Activated CD8-positive, alpha-beta T cell treated with anti-CD3 and anti-CD28 coated beads for 36 hours (primary cell): ENCODE measurements at regions not wholly inside any gene's neighbourhood (a gene's known extent, or its start where the extent isn't known, plus 50 kb on each side); places are given as distances from the start of the nearest gene placed in this dataset.

ENCODE experiments used
- ATAC-seq: fragments of 200-7000 bp; cut with Tn5 transposase; one replicate; pipeline ENCODE4 v1.10.0; 2021; ENCODE audit warnings: mild to moderate bottlenecking, moderate library complexity
- CTCF ChIA-PET: fragments of 350-600 bp; sonication (Branson Sonifier 250); formaldehyde crosslinking; loops from one replicate; lab custom pipeline; 2021; ENCODE audit warnings: antibody characterized with exemption; lab: Charles Lee
- POLR2A ChIA-PET: fragments of 350-600 bp; sonication (Branson Sonifier 250); formaldehyde crosslinking; loops from one replicate; lab custom pipeline; 2021; ENCODE audit warnings: antibody characterized with exemption; lab: Charles Lee
- DNase-seq: peaks from one replicate; pipeline ENCODE4 v3.0.0-alpha.2; 2020
- H3K27ac Mint-ChIP-seq: one replicate; pipeline ENCODE4 v1.8.0; 2021; ENCODE audit warnings: mild to moderate bottlenecking, mixed read lengths
- H3K27me3 Mint-ChIP-seq: one replicate; pipeline ENCODE4 v1.8.0; 2021; ENCODE audit warnings: mixed read lengths
- H3K36me3 Mint-ChIP-seq: one replicate; pipeline ENCODE4 v1.8.0; 2021; ENCODE audit warnings: low read depth, mixed read lengths
- H3K4me1 Mint-ChIP-seq: one replicate; pipeline ENCODE4 v1.8.0; 2021; ENCODE audit warnings: low read depth, mixed read lengths
- H3K4me3 Mint-ChIP-seq: one replicate; pipeline ENCODE4 v1.8.0; 2021; ENCODE audit warnings: mild to moderate bottlenecking, moderate library complexity, mixed read lengths
- H3K9me3 Mint-ChIP-seq: one replicate; pipeline ENCODE4 v1.8.0; 2021; ENCODE audit warnings: mixed read lengths
- intact Hi-C: fragments of 100-400 bp; cut with micrococcal nuclease; formaldehyde crosslinking; loops from one replicate; pipeline ENCODE4 v1.10.0; 2022
- TF ChIP-seq, protein P1 (sequence below): fragments of 200-600 bp; IDR thresholded peaks from one replicate; pipeline ENCODE4 v1.8.0; 2022; ENCODE audit warnings: antibody characterized with exemption, mild to moderate bottlenecking

DNA sequence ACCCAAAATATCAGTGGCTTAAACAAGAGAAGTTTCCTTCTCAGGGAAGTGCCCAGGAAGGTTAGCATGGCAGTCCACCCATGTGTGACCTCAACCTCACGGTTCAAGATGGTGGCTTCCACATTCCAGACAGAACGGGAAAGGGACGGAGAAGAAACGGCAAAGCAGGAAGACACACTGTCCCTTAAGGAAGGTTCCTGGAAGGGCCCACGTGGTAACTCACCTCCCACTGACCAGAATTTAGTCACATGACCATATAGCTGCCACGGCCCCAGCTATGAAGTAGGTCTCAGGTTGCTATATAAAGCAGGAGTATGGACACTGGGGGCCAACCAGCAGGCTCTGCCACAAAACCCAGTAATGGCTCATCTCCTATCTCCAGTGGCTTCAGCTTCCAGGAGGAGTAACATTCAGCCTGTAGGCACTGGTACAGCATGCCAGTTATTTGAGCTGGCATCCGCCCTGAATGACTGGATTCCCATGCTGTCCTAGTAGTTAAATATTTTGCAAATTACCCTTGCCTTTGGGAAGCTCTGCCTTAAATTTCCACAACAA lies 278.5 kb upstream of the KLF14 start:
- peak overlapping the region; percentile 57 for H3K4me3 Mint-ChIP-seq
- POLR2A ChIA-PET = interaction anchor here (0.6 to 7.6 kb wide), 14 partner anchors 8 to 73 kb away, joined by 3 to 118 read pairs (median 4); no protein-coding TSS in a partner anchor
- H3K9me3 Mint-ChIP-seq = peaks cover 3% of the 10 kb centered on the region
- H3K27me3 Mint-ChIP-seq = no peaks in the 10 kb centered on the region
- peak overlapping the region; percentile 99 for H3K27ac Mint-ChIP-seq
- no peak for DNase-seq
- TF ChIP-seq, protein P1, sequence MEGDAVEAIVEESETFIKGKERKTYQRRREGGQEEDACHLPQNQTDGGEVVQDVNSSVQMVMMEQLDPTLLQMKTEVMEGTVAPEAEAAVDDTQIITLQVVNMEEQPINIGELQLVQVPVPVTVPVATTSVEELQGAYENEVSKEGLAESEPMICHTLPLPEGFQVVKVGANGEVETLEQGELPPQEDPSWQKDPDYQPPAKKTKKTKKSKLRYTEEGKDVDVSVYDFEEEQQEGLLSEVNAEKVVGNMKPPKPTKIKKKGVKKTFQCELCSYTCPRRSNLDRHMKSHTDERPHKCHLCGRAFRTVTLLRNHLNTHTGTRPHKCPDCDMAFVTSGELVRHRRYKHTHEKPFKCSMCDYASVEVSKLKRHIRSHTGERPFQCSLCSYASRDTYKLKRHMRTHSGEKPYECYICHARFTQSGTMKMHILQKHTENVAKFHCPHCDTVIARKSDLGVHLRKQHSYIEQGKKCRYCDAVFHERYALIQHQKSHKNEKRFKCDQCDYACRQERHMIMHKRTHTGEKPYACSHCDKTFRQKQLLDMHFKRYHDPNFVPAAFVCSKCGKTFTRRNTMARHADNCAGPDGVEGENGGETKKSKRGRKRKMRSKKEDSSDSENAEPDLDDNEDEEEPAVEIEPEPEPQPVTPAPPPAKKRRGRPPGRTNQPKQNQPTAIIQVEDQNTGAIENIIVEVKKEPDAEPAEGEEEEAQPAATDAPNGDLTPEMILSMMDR = no peak
- CTCF ChIA-PET = interaction anchor here (1.0 to 3.5 kb wide), 8 partner anchors 9 to 116 kb away, joined by 3 to 19 read pairs (median 8); no protein-coding TSS in a partner anchor
- intact Hi-C loops = loop anchor here (5.0 kb wide), 2 partner anchors 50 to 100 kb away; no protein-coding TSS in a partner anchor
- peaks cover 38% of the 10 kb centered on the region for H3K36me3 Mint-ChIP-seq
- ATAC-seq = no peak
- peaks cover 89% of the 10 kb centered on the region for H3K4me1 Mint-ChIP-seq

DNA sequence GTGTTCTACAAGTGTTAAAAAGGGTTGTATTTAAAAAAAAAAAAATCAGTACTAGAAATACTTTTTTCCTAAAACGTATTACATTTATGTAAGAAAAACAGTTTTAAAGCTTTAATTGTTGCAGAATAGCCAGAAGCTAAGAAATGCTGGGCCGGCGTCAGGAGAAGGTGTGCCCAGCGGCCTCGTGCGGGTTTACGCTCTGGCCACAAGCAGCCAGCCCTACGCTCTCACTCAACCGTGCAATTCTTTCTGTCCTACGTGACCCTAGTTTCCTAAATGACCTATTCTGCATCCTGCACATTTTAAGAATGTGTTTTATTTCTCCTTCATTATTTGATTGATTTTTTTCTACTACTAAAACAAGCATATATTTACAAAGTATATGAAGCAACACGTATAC lies 279.7 kb upstream of the KLF14 start:
- ChIA-PET POLR2A (interaction anchor here (0.7 to 7.6 kb wide), 8 partner anchors 12 to 67 kb away, joined by 3 to 118 read pairs (median 4); no protein-coding TSS in a partner anchor), CTCF (interaction anchor here (2.7 to 3.5 kb wide), 4 partner anchors 8 to 31 kb away, joined by 12 to 19 read pairs (median 15); no protein-coding TSS in a partner anchor)
- Mint-ChIP-seq H3K4me3 (no peak overlapping the region), H3K9me3 (peaks cover 3% of the 10 kb centered on the region), H3K4me1 (peaks cover 91% of the 10 kb centered on the region), H3K27me3 (no peaks in the 10 kb centered on the region), H3K27ac (peak overlapping the region; percentile 99), H3K36me3 (peaks cover 47% of the 10 kb centered on the region)
- ATAC-seq (no peak), DNase-seq (no peak)
- TF ChIP-seq, protein P1 = no peak
- intact Hi-C loops = loop anchor here (5.0 kb wide), 2 partner anchors 51 to 101 kb away; no protein-coding TSS in a partner anchor

DNA sequence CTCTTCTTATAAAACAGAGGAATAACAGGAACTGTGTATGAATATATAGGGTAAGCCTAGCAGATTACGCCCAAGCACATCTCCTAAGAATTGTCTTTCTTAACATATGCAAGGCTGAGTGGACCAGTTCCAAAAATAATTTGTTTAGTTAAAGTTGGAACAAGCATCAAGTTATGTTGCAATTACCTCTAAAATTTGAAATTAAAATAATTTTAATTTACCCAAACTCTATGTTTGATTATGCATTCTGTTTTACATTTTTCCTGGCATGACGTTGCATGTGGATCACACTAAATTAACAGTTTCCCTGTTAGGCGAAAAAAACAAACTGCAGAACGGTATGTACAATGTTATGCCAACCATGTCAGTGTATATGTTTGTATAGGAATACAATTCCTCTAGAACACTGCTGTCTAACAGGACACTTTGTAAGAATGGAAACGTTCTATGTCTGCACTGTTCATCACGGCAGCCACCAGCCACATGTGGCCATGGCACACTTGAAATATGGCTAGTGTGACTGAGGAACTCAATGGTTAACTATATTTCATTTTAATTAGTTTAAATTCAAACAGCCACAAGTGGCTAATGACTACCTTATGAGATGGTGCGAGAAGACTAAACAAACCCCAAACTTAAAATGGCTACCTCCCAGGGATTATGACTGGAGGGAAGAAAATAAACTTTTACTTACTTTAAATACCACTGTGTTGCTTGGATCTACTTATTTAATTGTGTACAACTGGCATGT lies 281.1 kb upstream of the KLF14 start:
- intact Hi-C loops = loop anchor here (5.0 kb wide), 2 partner anchors 53 to 103 kb away; no protein-coding TSS in a partner anchor
- H3K4me1 Mint-ChIP-seq = peaks cover 87% of the 10 kb centered on the region
- TF ChIP-seq, protein P1 = no peak

DNA sequence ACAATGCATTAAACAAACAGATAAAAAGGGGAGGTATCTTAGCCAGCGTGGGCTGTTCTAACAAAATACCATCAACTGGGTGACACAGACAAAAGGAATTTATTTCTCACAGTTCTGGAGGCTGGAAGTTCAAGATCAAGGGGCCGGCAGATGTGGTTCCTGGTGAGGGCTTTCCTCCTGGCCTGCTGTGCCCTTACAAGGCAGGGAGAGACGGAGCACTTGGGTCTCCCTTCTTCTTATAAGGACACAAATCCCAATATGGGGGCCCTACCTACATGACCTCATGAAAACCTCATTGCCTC lies 281.6 kb upstream of the KLF14 start:
- ChIA-PET CTCF (interaction anchor here (1.6 to 3.2 kb wide), 2 partner anchors 25 to 33 kb away, joined by 9 to 15 read pairs; no protein-coding TSS in a partner anchor), POLR2A (interaction anchor here (1.2 to 4.1 kb wide), 2 partner anchors 56 to 64 kb away, joined by 3 to 13 read pairs; no protein-coding TSS in a partner anchor)
- Mint-ChIP-seq H3K36me3 (peaks cover 42% of the 10 kb centered on the region), H3K4me1 (peaks cover 87% of the 10 kb centered on the region), H3K4me3 (no peak overlapping the region), H3K27me3 (no peaks in the 10 kb centered on the region), H3K27ac (peak overlapping the region; percentile 73), H3K9me3 (peaks cover 3% of the 10 kb centered on the region)
- TF ChIP-seq, protein P1 = no peak
- ATAC-seq = no peak
- intact Hi-C loops = no loop called here
- no peak for DNase-seq

More for the DNA sequence above, 281.1 kb upstream of the KLF14 start:
- H3K4me3 Mint-ChIP-seq = no peak overlapping the region
- no peaks in the 10 kb centered on the region for H3K27me3 Mint-ChIP-seq
- H3K36me3 Mint-ChIP-seq = peaks cover 46% of the 10 kb centered on the region
- POLR2A ChIA-PET = interaction anchor here (0.6 to 4.1 kb wide), 3 partner anchors 13 to 55 kb away, joined by 3 to 13 read pairs (median 8); no protein-coding TSS in a partner anchor
- H3K27ac Mint-ChIP-seq = peak overlapping the region; percentile 99
- H3K9me3 Mint-ChIP-seq = peaks cover 3% of the 10 kb centered on the region
- CTCF ChIA-PET = interaction anchor here (1.6 to 3.2 kb wide), 3 partner anchors 25 to 33 kb away, joined by 9 to 17 read pairs (median 15); no protein-coding TSS in a partner anchor
- ATAC-seq = no peak
- DNase-seq = no peak
